ENCODE measurements at regions not wholly inside any gene's neighbourhood (a gene's known extent, or its start where the extent isn't known, plus 50 kb on each side); places are given as distances from the start of the nearest gene placed in this dataset.

DNA sequence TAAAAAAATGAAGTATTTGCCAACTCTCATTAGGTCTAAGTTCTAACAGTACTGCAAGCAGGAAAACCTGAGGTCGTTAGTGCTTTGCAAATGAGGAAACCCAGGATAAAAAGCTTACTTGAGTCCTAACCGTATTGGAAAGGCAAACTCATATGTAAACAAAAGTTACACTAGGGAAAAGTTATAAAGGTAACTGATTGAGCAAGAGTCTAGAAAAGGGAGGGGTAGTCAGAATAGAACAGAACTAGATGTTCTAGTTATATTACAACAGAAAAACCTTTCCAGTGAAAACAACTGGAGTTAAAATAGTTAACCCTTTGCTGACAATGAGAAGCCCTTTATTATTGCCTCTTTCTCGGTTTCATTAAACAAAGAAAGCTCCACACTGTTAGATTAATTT lies 66.4 kb upstream of the MAOA start:
- DNase-seq, result no peak

DNA sequence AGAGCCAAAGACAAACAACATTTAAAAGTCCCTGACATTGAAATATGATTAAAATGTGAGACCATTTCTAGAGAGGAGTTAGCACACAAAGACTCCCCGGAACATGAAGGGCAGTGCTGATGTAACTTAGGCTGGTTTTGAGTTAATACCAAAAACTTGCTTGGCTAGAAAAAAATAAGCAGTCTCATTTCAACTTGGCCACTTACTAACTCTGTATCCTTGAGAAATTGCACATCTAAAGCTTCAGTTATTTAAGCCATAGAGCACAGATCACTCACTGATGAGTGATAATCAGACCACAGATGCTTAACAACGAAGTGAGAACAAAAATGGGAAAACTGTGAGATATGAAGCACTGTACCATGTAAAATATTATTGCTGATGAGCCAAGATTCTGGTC lies 65.9 kb upstream of the MAOA start:
- no peak for DNase-seq

DNA sequence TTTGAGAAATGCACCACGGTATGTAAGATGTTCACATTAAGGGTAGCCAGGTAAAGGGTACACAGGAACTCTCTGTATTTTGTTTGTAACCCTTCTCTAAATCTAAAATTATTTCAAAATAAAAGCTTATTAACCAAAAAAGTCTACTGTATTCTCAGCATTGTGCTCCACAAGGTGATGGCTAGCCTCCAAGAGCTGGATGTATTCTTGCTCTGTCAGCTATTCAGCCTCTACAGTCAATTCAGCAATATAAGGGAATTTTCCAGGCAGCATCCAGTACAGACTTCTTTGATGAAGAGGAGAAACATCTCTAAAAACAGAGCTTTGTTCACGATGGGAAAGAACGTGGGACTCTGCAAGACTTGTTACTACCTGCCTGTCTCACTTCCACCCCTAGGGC lies 63.5 kb upstream of the MAOA start:
- DNase-seq, result no peak

DNA sequence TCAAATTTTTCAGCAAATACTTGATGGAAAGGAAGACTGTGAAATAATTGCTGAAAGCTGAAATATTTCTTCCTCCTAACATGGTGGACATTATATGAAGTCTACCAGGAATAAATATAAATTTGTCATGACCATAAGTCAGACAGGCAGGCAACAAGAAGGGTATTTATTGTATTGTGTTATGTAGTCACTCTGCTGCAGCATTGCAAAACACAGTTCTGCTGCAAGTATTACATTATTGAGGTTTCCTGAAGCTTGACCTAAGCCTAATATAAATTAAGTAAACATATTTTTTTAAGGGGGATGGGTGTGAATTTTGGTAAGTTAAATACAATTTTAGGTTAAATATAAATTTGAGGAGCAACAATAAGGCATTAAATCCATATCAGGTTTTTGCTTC lies 60.2 kb upstream of the MAOA start:
- no peak for DNase-seq

DNA sequence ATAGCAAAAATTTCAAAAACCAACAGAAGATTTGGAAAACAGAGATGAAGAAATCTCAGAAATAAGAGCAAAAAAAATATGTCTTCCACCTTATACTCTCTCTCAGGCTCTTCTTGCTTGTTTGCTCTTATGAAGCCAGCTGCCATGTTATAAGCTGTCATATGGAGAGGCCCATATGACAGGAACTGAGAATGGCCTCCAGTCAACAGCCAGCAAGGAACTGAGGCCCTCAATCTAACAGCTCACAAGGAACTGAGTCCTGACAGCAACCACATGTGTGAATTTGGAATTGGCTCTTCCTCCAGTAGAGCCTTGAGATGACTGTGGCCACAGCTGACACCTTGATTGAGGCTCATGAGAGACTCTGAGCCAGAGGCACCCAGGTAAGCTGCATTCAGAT lies 51.3 kb upstream of the MAOA start:
- DNase-seq, result no peak

DNA sequence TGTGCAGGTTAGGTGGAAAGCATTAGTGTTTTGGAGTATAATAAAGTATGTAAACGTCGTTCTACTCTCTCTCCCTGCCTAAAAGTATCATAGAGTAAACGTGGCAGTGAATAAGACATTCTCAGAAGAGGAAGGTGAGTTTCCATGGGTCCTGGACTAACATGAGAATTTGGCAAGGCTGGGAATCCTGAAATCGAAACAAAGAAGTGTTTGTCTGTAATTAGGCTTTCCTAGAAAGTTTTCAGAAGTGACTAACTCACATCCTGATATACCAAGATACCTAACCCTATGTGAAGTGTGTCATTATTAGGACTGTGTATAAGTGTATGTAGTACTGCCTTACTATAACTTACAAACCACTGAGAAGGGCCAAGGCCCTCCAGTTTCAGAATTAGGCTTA lies 50.7 kb upstream of the MAOA start:
- DNase-seq, result no peak

Data from CD4-positive, alpha-beta T cell treated with Interleukin-4 for 1 hour (primary cell).